T-helper 1 cell treated with Interleukin-12 subunit alpha and Interleukin-12 subunit beta and Interleukin-4 antibody, amounts not matched to agents 30 ng/mL and 1 ng/mL, for 36 hours (primary cell): ENCODE measurements at regions not wholly inside any gene's neighbourhood (a gene's known extent, or its start where the extent isn't known, plus 50 kb on each side); places are given as distances from the start of the nearest gene placed in this dataset.
"Not testable (repeated sequence)": the region's sequence is repeated elsewhere in the genome, so short reads cannot be mapped to it uniquely, and the experiment has no call there.

Experiments
- intact Hi-C: fragments of 100-400 bp; cut with micrococcal nuclease; formaldehyde crosslinking; loops from one replicate; pipeline ENCODE4 v1.15.1; 2024

DNA sequence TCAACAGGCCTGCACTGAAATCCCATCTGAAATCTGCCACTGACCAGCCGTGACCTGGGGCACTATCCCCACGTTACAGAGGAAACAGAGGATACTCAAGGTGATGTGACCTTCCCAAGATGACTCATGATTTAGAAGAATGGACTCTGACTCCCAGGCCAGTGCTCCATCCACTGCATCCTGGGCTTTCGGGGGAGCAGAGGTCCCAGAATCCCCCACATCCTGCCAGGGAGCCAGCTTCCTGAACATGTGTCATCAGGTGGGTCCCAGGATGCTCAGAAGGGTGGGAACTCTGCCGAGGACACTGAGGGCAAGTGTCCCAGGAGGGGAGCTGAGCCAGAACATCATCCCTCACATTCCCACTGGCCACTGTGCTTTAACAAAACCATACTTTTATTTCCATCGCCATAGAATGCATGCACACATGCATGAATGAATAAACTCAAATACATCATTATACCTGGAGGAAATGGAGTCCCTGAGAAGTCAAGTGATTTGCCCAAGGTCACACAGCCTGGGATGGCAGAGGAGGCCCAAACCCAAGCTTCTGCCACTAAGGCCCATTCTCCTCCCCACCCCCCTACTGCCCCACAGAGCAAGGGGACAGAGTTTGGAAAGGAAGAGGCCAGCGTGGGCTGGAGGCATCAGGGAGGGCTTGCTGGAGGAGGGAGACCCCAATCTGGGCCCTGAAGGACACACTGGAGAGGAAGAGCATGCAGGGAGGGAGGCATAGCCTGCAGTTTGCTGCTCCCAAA is 189.4 kb downstream of the MATN1 start:
- intact Hi-C loops = no loop called here

GRCh38 chr1:30533141-30533540 is 190.2 kb downstream of the MATN1 start:
- intact Hi-C loops = no loop called here

DNA sequence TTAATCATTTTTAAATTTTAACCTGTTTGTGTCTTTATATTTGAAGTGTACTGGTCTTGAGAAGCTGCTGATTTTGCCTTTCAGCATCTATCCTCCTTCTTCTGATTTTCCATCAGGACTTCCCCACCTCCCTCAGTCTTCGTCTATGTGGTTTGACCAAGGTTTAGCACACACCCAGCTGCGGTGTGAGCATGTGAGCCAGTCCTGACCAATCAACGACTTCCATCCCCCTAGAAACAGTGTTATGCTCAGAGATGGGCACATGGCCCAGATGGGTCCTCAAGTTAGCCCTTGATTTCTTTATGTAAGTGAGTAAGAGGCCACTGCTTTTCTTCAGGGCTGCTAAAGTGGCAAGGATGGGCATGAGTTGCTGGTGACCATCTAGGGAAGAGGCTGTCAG is 190.8 kb downstream of the MATN1 start:
- intact Hi-C loops = no loop called here

GRCh38 chr1:30527511-30528140 is 195.8 kb downstream of the MATN1 start:
- intact Hi-C loops = no loop called here

DNA sequence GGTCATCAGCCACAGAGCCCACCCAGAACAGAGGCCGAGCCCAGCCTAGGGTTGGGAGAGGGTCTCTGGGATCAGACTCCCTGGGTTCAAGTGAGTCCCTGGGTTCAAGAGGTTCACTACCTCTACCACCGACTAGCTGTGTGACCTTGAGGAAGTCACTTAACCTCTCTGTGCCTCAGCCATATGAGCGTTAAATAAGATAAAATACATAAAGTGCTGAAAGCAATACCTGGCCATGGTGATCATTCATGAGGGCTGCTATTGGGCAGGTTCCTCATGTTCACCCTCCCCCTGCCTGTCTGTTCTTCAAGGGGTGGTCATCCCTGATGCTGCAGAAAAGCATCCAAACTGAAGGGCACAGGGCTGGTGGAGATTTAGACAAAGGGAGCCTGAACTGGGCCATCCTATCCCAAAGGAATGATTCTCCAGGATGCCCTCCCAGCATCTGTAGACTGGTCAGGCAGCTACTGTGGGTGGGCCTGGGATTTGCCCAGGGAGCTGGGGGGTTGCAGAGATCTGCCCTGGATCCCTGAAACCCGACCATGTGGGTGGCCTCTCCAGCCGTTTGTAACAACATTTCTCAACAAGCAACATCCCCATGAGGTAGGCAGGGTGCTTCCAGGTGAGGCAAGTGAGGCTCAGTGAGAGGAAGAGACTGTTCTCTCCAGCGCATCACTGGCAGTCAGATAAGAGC is 196.6 kb downstream of the MATN1 start:
- intact Hi-C loops = no loop called here

DNA sequence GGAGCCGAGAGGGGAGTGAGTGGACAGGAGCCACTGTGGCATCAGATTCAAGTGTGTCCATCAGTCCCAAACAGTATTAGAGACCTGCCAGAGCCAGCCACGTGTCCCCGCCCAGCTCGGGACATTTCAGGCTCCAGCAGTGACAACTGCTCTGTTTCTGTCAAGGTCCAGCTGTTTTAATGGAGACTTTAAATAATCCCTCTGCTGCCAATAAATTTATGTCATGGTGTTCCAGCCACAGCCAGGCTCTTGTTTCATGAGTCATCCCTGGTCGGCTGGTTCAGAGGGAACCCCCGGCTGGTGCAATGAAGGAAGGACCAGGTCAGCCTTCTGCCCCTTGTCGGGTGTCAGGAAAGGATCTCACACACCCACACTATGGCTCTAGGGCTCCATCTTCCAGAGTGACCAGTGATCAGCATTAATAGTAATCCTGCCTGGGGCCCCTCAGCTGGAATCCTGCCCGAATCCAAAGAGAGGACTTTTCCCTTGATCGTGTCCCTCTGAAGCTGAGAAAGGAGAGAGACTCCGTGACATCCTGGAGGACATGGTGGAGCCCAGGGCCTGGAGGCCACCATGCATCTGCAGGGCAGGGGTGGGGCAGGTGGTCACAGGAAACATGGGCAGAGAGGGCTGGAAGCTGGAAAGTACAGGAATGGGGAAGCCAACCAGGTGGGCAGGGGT is 197.3 kb downstream of the MATN1 start:
- intact Hi-C loops = no loop called here

DNA sequence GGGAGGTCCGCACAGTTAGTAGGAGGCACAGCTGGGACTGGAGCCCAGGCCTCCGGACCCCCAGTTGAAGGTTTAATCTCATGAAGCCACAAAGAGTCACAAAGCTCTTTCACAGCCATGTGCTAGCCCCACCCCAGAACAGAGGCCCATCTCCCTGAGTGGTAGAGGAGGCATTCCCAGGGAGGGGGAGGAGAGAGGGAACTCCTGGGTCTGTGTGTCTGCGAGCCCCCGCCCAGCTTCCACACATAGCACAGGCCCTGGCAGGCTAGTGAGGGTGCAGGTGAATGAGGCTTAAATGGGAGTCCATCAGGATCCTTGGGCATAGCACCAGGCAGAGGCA is 197.8 kb downstream of the MATN1 start:
- intact Hi-C loops = no loop called here

DNA sequence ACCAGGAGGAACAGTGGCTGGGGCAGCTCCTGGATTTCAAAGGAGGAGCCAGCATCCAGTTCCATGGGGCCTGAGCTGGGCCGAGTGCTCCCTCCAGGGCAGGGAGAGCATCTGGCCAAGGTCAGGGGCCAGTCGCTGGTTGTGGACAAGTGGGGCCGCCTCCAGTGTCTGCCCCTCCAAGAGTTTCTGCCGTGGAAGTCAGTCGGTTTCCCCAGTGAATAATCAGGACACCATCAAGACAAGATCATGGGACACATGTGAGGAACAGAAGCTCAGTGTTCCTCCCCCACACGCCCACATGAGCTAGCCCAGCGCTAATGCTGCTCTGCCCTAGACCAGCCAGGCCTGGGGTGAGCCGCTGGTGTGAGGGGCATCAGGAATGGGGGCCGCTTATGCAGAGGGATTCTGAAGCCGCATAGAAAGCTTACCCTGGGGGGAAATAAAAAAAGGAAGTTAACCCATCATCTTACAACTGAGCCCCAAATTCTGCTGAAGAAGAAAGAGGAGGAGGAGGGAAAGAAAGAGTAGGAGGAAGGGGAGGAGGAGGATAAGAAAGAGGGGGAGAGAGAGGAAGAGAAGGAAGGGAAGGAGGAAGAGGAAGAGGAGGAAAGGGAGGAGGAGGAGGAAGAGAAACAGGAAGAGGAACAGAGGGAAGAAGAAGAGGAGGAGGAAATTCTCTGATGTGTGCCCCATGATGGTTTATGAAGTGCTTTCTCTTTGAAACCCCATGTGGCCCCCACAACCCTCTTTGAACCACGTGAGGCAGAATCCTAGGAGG is 198.4 kb downstream of the MATN1 start:
- intact Hi-C loops = no loop called here

DNA sequence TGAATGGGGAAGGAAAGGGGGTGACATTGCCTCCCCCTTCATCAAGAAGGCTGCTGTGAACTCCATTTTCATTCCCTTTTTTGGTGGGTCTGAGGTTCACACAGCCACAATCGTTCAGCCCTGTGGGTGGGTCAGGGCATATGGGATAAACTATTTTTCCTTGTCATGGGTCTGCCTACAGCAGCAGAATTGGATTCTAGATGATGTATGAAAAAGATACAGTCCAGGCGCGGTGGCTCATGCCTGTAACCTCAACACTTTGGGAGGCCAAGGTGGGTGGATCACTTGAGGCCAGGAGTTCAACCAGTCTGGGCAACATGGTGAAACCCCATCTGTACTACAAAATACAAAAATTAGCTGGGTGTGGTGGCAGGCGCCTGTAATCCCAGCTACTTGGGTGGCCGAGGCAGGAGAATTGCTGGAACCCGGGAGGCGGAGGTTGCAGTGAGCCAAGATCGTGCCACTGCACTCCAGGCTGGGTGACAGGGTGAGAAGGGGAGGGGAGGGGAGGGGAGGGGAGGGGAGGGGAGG is 199.3 kb downstream of the MATN1 start:
- intact Hi-C loops = not testable (repeated sequence)

- intact Hi-C loops = no loop called here
Observed at GRCh38 chr1:30523055-30524020, 200.0 kb downstream of the MATN1 start.

- intact Hi-C loops = no loop called here
Observed at GRCh38 chr1:30522031-30523004, 201.1 kb downstream of the MATN1 start.

DNA sequence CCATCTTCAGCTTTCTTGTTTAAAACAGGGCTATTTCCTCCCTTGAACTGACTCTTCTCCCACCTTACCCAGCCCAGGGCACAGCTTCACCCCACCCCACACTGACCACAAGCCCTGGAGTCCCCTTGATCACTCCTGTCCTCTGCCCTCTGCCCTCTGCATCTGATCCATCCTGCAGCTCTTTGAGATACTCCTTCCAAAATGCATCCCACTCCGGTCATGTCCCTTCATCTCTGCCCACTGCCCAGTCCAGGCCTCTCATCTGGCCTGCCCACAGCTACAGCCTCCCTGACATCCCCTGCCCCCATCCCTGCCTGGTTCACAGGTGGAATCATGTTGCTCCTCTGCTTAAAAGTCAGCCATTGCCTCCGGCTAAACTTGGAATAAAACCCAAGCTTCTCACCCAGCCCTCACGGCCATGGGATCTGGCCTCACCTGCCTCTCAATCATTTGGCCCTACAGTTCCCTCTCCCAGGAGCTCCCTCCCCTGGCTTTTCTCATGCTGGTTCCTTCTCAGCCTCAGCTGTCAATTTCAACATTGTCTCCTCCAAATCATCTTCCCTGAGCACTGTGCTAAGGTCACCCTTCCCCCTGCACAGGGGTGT is 202.0 kb downstream of the MATN1 start:
- intact Hi-C loops = no loop called here

- intact Hi-C loops = no loop called here
Observed at GRCh38 chr1:30520476-30520875, 202.9 kb downstream of the MATN1 start.

GRCh38 chr1:30519201-30519763 is 204.1 kb downstream of the MATN1 start:
- intact Hi-C loops = no loop called here

DNA sequence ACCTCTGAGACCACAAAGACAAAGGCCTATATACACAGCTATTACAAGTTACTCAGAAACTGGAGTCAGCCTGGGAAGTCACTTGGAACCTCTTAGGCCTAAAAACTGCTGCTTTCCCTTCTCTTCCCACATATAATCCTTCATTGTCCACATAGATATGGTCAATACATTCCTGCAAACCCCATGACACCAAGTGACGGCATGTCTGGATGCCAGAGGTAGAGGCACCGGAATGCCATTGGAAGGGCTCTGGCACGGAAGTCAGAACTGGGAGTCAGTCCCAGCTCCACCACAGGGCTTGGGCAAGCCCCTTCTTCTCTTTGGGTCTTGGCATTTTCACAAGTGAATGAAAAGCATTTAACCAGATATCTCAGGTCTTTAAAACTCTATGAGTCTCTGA is 204.7 kb downstream of the MATN1 start:
- intact Hi-C loops = no loop called here

DNA sequence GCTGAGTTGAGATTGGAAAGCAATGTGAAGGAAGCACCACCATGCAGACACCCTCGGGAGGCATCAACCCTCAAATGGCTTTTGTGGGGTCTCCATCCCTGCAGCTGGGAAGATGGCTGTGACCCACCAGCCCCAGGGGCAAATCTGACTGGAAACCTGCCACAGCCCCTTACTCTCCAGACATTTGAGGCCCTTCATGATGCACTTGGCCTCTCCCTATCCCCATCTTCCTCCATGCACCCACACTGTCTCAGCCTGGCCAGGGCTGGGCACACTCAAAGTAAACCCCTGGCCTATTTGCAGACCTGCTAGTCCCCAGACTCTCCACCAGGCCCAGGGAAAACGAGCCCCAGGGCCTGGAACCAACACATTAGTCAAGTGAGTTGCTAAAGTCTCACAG is 205.2 kb downstream of the MATN1 start:
- intact Hi-C loops = no loop called here

DNA sequence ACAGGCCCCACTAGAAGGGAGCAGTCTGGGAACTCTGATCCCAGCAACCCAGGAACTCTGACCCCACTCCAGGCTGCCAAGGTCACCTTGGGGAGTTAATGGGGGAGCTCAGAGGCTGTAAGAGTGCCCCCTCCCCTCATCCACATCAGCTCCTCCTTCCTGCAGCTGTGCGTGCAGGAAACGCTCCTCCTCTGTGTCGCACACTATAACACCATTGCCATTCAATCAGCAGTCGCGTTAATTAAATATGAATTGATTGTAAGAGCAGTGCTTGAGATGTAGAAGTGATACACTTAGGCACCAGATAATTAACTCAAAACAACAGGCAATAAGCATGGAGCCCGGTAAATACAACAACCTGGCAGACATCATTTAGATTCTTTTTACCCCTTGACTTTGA is 205.7 kb downstream of the MATN1 start:
- intact Hi-C loops = not testable (repeated sequence)

GRCh38 chr1:30517241-30517640 is 206.1 kb downstream of the MATN1 start:
- intact Hi-C loops = not testable (repeated sequence)
